ENCODE measurements at regions not wholly inside any gene's neighbourhood (a gene's known extent, or its start where the extent isn't known, plus 50 kb on each side); places are given as distances from the start of the nearest gene placed in this dataset.

DNA sequence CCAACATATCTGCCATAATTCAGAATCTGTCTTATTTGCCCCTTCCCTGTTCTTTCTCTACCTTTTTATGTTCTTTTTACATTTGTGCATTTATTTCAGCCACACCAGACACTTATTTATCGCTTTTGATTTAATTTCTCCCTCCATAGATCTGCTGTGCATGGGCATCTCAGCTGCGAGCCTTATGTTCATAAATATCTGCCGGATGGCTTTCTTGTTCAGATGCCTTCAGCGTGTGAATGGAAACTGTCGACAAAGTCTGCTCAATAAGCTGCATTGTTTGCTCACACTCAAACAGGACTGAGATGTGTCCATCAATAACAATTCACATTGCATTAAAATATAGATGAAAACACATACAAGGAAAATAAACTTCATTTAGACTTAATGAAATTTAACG is 374.6 kb upstream of the FAT3 start:
- Histone ChIP-seq H3K4me3 (replicated peaks; ENCODE audit: insufficient read depth, low read length) (no peak overlapping the region), H3K27me3 (ENCODE audit: insufficient read depth, poor library complexity, severe bottlenecking) (no peaks in the 10 kb centered on the region), H3K27ac (replicated peaks) (no peak overlapping the region)
- no peak for DNase-seq (ENCODE audit: low read depth in 1 of 2, low spot score in 1 of 2)
- TF ChIP-seq GABPA (IDR thresholded peaks at IDR 0.05; ENCODE audit: low read depth) (no peak), SPI1 (IDR thresholded peaks at IDR 0.05; ENCODE audit: borderline replicate concordance, low read depth) (no peak), POLR2AphosphoS5 (IDR thresholded peaks at IDR 0.05; ENCODE audit: low read depth) (no peak)
- TF ChIP-seq, protein P1, sequence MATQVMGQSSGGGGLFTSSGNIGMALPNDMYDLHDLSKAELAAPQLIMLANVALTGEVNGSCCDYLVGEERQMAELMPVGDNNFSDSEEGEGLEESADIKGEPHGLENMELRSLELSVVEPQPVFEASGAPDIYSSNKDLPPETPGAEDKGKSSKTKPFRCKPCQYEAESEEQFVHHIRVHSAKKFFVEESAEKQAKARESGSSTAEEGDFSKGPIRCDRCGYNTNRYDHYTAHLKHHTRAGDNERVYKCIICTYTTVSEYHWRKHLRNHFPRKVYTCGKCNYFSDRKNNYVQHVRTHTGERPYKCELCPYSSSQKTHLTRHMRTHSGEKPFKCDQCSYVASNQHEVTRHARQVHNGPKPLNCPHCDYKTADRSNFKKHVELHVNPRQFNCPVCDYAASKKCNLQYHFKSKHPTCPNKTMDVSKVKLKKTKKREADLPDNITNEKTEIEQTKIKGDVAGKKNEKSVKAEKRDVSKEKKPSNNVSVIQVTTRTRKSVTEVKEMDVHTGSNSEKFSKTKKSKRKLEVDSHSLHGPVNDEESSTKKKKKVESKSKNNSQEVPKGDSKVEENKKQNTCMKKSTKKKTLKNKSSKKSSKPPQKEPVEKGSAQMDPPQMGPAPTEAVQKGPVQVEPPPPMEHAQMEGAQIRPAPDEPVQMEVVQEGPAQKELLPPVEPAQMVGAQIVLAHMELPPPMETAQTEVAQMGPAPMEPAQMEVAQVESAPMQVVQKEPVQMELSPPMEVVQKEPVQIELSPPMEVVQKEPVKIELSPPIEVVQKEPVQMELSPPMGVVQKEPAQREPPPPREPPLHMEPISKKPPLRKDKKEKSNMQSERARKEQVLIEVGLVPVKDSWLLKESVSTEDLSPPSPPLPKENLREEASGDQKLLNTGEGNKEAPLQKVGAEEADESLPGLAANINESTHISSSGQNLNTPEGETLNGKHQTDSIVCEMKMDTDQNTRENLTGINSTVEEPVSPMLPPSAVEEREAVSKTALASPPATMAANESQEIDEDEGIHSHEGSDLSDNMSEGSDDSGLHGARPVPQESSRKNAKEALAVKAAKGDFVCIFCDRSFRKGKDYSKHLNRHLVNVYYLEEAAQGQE (IDR thresholded peaks at IDR 0.05; ENCODE audit: insufficient replicate concordance, low read depth) = no peak
- TF ChIP-seq, protein P2, sequence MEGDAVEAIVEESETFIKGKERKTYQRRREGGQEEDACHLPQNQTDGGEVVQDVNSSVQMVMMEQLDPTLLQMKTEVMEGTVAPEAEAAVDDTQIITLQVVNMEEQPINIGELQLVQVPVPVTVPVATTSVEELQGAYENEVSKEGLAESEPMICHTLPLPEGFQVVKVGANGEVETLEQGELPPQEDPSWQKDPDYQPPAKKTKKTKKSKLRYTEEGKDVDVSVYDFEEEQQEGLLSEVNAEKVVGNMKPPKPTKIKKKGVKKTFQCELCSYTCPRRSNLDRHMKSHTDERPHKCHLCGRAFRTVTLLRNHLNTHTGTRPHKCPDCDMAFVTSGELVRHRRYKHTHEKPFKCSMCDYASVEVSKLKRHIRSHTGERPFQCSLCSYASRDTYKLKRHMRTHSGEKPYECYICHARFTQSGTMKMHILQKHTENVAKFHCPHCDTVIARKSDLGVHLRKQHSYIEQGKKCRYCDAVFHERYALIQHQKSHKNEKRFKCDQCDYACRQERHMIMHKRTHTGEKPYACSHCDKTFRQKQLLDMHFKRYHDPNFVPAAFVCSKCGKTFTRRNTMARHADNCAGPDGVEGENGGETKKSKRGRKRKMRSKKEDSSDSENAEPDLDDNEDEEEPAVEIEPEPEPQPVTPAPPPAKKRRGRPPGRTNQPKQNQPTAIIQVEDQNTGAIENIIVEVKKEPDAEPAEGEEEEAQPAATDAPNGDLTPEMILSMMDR (IDR thresholded peaks at IDR 0.05; ENCODE audit: insufficient read depth, low read length) = no peak

- Histone ChIP-seq H3K27me3 (ENCODE audit: insufficient read depth, poor library complexity, severe bottlenecking) (no peaks in the 10 kb centered on the region), H3K27ac (replicated peaks) (no peak overlapping the region), H3K4me3 (replicated peaks; ENCODE audit: insufficient read depth, low read length) (no peak overlapping the region)
- TF ChIP-seq, protein P2 (IDR thresholded peaks at IDR 0.05; ENCODE audit: insufficient read depth, low read length) = no peak
- TF ChIP-seq GABPA (IDR thresholded peaks at IDR 0.05; ENCODE audit: low read depth) (no peak), SPI1 (IDR thresholded peaks at IDR 0.05; ENCODE audit: borderline replicate concordance, low read depth) (no peak), POLR2AphosphoS5 (IDR thresholded peaks at IDR 0.05; ENCODE audit: low read depth) (no peak)
- TF ChIP-seq, protein P1 (IDR thresholded peaks at IDR 0.05; ENCODE audit: insufficient replicate concordance, low read depth) = no peak
- DNase-seq (ENCODE audit: low read depth in 1 of 2, low spot score in 1 of 2) = no peak
Measured at GRCh38 chr11:91846649-91847048, 378.0 kb upstream of the FAT3 start.

GRCh38 chr11:91846002-91846401 is 378.6 kb upstream of the FAT3 start:
- H3K27me3 ChIP-seq (ENCODE audit: insufficient read depth, poor library complexity, severe bottlenecking) = no peaks in the 10 kb centered on the region
- no peak overlapping the region for H3K27ac ChIP-seq (replicated peaks)
- no peak for TF ChIP-seq GABPA (IDR thresholded peaks at IDR 0.05; ENCODE audit: low read depth)
- no peak for TF ChIP-seq POLR2AphosphoS5 (IDR thresholded peaks at IDR 0.05; ENCODE audit: low read depth)
- TF ChIP-seq SPI1 (IDR thresholded peaks at IDR 0.05; ENCODE audit: borderline replicate concordance, low read depth) = no peak
- TF ChIP-seq, protein P1 (IDR thresholded peaks at IDR 0.05; ENCODE audit: insufficient replicate concordance, low read depth) = no peak
- TF ChIP-seq, protein P2 (IDR thresholded peaks at IDR 0.05; ENCODE audit: insufficient read depth, low read length) = no peak
- H3K4me3 ChIP-seq (replicated peaks; ENCODE audit: insufficient read depth, low read length) = no peak overlapping the region
- DNase-seq (ENCODE audit: low read depth in 1 of 2, low spot score in 1 of 2) = no peak
